Ascending aorta (tissue), 2 donors: ENCODE measurements at regions not wholly inside any gene's neighbourhood (a gene's known extent, or its start where the extent isn't known, plus 50 kb on each side); places are given as distances from the start of the nearest gene placed in this dataset.

ENCODE experiments used
- DNase-seq, 2 donors: peaks; one replicate each; pipeline ENCODE4 v3.0.0-alpha.2; 2019; ENCODE audit warnings: low spot score in 2 of 2
- H3K27ac ChIP-seq, 2 donors: fragments of 200-600 bp; sonication (generic); one replicate each; pipeline ENCODE4 v1.5.1; 2016 to 2017; ENCODE audit warnings: mild to moderate bottlenecking in 1 of 2
- H3K27me3 ChIP-seq: fragments of 200-600 bp; sonication (generic); one replicate; pipeline ENCODE4 v1.5.1; 2017
- H3K36me3 ChIP-seq, 2 donors: fragments of 200-600 bp; sonication (generic); one replicate each; pipeline ENCODE4 v1.5.1; 2016
- H3K4me1 ChIP-seq, 2 donors: fragments of 200-600 bp; sonication (generic); one replicate each; pipeline ENCODE4 v1.5.1; 2016 to 2017; ENCODE audit warnings: mild to moderate bottlenecking in 1 of 2
- H3K4me3 ChIP-seq, 2 donors: fragments of 200-600 bp; sonication (generic); one replicate each; pipeline ENCODE4 v1.5.1; 2016 to 2017; ENCODE audit warnings: mild to moderate bottlenecking in 1 of 2
- H3K9me3 ChIP-seq, 2 donors: fragments of 200-600 bp; sonication (generic); one replicate each; pipeline ENCODE4 v1.5.1; 2016
- CTCF ChIP-seq, 3 experiments: fragments of 200-600 bp in 2 of 3; fragments of 450-650 bp in 1 of 3; sonication (generic) in 2 of 3; IDR thresholded peaks; one replicate each; pipeline ENCODE4 v1.5.1; 2016 to 2019; ENCODE audit warnings: antibody characterized with exemption in 3 of 3, mild to moderate bottlenecking in 1 of 3, moderate library complexity in 1 of 3
- intact Hi-C: fragments of 100-400 bp; cut with DNase I; formaldehyde crosslinking; loops from one replicate; pipeline ENCODE4 v1.15.1; 2023

GRCh38 chr11:110900426-110900825 lies 188.2 kb upstream of the ARHGAP20 start:
- no peaks in the 10 kb centered on the region for H3K36me3 ChIP-seq
- H3K4me1 ChIP-seq = no peaks in the 10 kb centered on the region
- intact Hi-C loops = no loop called here
- no peaks in the 10 kb centered on the region for H3K9me3 ChIP-seq
- DNase-seq = no peak
- TF ChIP-seq CTCF (IDR thresholded peaks at IDR 0.05) = no peak
- no peak overlapping the region for H3K4me3 ChIP-seq
- no peak overlapping the region for H3K27ac ChIP-seq
- no peaks in the 10 kb centered on the region for H3K27me3 ChIP-seq

DNA sequence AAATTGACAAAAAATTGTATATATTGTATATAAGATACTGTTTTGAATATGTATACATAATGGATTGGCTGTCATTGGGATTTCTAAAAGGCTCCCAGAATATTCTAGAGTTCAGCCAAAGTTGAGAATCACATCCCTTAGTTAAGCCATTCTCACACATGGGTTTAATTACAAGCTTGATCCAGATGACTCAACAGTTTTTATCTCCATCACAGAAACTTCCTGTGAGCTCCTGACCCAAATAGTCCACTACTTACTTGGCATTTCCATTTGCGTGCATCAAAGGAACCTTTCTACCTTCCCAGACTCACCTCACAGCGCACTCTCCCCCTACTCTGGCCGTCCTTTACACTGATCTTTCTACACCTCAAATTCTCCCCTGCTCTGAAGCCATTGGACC lies 184.8 kb upstream of the ARHGAP20 start:
- H3K27ac ChIP-seq = no peak overlapping the region
- no peak for DNase-seq
- H3K4me3 ChIP-seq = no peak overlapping the region
- intact Hi-C loops = no loop called here
- no peak for TF ChIP-seq CTCF (IDR thresholded peaks at IDR 0.05)
- no peaks in the 10 kb centered on the region for H3K36me3 ChIP-seq
- H3K27me3 ChIP-seq = no peaks in the 10 kb centered on the region
- H3K9me3 ChIP-seq = no peaks in the 10 kb centered on the region
- no peaks in the 10 kb centered on the region for H3K4me1 ChIP-seq

DNA sequence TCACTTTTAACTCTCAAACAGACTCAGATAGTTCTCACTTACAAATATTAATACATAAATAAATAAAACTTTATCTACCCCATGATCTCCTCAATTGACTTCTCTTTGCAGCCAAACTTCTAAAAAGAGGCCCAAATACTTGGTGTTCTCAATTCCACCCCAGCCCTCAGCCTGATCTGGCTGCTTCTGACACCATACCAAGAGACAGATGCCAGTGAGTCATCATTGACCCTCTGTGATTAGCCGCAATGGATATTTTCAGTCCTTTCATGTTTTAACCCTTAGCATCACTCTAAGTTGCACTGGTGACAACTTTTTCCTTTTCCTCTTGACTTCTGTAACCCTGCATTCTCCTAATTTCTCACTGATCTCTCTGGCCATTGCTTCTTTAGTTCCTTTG lies 184.1 kb upstream of the ARHGAP20 start:
- Histone ChIP-seq H3K27me3 (no peaks in the 10 kb centered on the region), H3K4me3 (no peak overlapping the region), H3K27ac (no peak overlapping the region), H3K9me3 (no peaks in the 10 kb centered on the region), H3K36me3 (no peaks in the 10 kb centered on the region), H3K4me1 (no peaks in the 10 kb centered on the region)
- no peak for DNase-seq
- intact Hi-C loops = no loop called here
- TF ChIP-seq CTCF (IDR thresholded peaks at IDR 0.05) = no peak

GRCh38 chr11:110894224-110894623 lies 182.0 kb upstream of the ARHGAP20 start:
- DNase-seq = no peak
- H3K4me3 ChIP-seq = no peak overlapping the region
- H3K36me3 ChIP-seq = no peaks in the 10 kb centered on the region

DNA sequence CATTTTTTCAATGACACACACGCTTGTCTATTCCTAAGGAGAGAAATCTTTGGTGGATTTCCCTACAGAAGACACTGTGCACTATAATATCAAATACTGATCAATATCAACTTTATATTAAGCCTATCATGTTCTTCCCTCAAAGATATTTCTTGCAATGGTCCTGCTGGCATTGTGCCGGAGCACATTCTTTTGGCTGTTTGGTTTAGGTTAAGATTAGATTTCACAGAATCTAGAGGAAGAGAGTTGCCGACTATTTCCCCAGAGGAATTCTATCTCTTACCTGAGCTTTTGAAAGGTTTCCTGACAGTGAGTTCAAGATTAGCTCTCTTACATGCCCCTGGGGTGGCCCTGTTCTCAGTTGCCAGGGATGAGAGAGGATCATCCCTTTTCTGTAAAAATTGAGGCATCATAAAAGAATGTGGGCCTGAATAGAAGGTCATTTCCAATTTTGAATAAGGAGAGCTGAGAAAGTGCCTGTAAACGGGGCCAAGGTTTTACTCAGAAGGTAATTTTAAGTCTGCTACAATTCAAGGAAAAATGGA lies 180.6 kb upstream of the ARHGAP20 start:
- Histone ChIP-seq H3K4me1 (no peaks in the 10 kb centered on the region), H3K9me3 (no peaks in the 10 kb centered on the region), H3K27me3 (no peaks in the 10 kb centered on the region), H3K27ac (no peak overlapping the region), H3K36me3 (no peaks in the 10 kb centered on the region), H3K4me3 (no peak overlapping the region)
- no peak for TF ChIP-seq CTCF (IDR thresholded peaks at IDR 0.05)
- no peak for DNase-seq
- intact Hi-C loops = no loop called here

More at GRCh38 chr11:110894224-110894623, 182.0 kb upstream of the ARHGAP20 start:
- TF ChIP-seq CTCF (IDR thresholded peaks at IDR 0.05) = no peak
- Histone ChIP-seq H3K27me3 (no peaks in the 10 kb centered on the region), H3K4me1 (no peaks in the 10 kb centered on the region), H3K27ac (no peak overlapping the region), H3K9me3 (no peaks in the 10 kb centered on the region)
- intact Hi-C loops = no loop called here

DNA sequence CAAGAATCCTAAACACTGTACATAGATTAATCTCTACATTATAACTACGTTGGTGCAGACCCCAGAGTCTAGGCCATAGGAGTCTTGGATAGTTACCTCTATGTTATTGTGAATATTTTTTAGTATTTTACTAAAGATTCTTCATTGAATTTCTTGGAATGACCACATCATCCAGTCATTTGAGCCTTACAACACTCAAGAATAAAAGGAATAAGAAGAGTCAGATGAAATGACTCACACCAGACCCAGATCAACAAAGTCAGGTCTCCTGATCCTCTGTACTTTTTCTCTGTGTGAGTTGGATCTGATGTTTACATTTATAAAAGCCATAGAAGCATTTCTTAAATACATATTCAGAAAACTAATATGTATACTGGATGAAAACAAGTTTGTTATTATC lies 179.2 kb upstream of the ARHGAP20 start:
- H3K27me3 ChIP-seq = no peaks in the 10 kb centered on the region
- H3K27ac ChIP-seq = no peak overlapping the region
- H3K9me3 ChIP-seq = no peaks in the 10 kb centered on the region
- intact Hi-C loops = no loop called here
- no peaks in the 10 kb centered on the region for H3K4me1 ChIP-seq
- no peaks in the 10 kb centered on the region for H3K36me3 ChIP-seq
- TF ChIP-seq CTCF (IDR thresholded peaks at IDR 0.05) = no peak
- no peak overlapping the region for H3K4me3 ChIP-seq
- DNase-seq = no peak
